ENCODE measurements at regions not wholly inside any gene's neighbourhood (a gene's known extent, or its start where the extent isn't known, plus 50 kb on each side); places are given as distances from the start of the nearest gene placed in this dataset.

DNA sequence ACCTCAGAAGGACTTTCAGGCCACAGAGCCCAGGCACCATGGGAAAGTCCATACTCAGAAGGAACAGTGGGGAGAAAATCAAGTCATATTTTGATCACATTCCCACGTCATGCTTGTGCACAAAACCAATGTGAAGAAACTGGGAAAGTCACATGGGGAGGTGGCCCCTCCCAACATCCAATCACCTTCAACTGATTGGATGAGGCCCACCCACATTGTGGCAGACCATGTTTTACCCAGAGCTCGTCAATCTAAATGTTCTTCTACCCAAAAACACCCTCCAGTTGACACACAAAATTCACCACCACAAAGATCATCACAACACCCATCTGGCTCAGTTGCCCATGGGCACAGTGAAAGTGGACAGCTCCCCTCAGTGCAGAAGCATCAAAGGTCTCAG is 248.2 kb upstream of the IGF1R start:
- TF ChIP-seq, protein P1, sequence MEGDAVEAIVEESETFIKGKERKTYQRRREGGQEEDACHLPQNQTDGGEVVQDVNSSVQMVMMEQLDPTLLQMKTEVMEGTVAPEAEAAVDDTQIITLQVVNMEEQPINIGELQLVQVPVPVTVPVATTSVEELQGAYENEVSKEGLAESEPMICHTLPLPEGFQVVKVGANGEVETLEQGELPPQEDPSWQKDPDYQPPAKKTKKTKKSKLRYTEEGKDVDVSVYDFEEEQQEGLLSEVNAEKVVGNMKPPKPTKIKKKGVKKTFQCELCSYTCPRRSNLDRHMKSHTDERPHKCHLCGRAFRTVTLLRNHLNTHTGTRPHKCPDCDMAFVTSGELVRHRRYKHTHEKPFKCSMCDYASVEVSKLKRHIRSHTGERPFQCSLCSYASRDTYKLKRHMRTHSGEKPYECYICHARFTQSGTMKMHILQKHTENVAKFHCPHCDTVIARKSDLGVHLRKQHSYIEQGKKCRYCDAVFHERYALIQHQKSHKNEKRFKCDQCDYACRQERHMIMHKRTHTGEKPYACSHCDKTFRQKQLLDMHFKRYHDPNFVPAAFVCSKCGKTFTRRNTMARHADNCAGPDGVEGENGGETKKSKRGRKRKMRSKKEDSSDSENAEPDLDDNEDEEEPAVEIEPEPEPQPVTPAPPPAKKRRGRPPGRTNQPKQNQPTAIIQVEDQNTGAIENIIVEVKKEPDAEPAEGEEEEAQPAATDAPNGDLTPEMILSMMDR (IDR thresholded peaks at IDR 0.05; ENCODE audit: low read depth, low read length, poor library complexity, severe bottlenecking) = no peak
- TF ChIP-seq EZH2phosphoT487 (IDR thresholded peaks at IDR 0.05; ENCODE audit: borderline replicate concordance, low read length) = no peak

Data from DOHH2 (cell line).